ENCODE measurements at regions not wholly inside any gene's neighbourhood (a gene's known extent, or its start where the extent isn't known, plus 50 kb on each side); places are given as distances from the start of the nearest gene placed in this dataset.

DNA sequence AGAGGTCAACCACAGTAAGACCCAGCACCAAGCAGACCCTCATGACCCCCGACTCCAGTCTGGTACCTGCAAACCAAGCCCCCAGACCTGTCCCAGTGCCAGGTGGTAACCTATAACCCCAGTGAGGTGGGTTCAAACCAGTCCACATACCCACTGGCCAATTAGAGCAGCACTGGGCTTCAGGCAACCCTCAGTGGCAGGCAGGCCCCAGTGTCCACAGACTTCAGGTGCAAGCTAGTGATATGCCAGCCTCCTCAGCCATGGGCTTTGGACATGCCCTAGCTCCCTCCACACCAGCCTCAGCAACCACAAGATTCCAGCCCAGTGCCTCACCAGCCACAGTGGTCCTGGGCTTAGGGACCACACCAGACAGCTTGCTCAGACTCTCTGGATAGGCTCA is 276.6 kb downstream of the DTWD2 start:
- ChIA-PET CTCF (no interaction called here), POLR2A (no interaction called here)
- DNase-seq, result no peak
- no peak overlapping the region for H3K27ac Mint-ChIP-seq
- H3K4me1 Mint-ChIP-seq, result no peaks in the 10 kb centered on the region
- H3K27me3 Mint-ChIP-seq, result no peaks in the 10 kb centered on the region
- H3K4me3 Mint-ChIP-seq, result no peak overlapping the region
- H3K9me3 Mint-ChIP-seq, result peaks cover 3% of the 10 kb centered on the region
- H3K36me3 Mint-ChIP-seq (ENCODE audit: low read depth), result no peaks in the 10 kb centered on the region

DNA sequence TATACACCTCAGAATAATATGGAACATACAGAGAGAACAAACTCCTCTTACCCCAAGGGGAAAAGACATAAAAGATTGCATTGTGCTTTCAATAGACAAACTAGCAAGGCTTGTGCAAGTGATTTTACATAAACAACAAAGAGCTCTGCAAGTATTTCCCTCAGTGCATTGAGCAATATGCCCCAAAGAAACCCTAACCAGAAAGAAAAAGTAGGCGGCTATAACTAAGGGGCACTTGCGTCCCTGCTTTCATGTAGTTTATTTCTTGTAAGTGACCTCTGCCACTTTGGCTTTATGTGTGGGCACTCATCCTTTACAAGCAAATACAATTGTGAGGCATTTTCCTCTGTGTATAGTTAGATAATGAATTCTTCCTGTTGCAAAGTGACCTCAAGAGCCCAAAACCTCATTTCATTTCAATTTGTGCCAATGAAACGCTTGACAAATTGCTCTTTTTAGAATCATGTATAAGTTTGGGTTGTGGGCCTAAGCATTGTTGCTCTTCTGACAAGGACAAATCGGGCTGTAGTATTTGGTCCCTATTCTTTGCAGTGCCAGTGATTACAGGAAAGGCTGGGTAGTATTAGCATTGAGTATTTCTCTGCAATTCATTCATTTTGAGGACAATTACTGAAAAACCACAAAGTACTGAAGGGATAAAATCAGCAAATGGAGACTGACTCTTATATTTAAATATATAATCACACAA is 282.2 kb downstream of the DTWD2 start:
- Mint-ChIP-seq H3K27me3 (no peaks in the 10 kb centered on the region), H3K4me3 (no peak overlapping the region)

DNA sequence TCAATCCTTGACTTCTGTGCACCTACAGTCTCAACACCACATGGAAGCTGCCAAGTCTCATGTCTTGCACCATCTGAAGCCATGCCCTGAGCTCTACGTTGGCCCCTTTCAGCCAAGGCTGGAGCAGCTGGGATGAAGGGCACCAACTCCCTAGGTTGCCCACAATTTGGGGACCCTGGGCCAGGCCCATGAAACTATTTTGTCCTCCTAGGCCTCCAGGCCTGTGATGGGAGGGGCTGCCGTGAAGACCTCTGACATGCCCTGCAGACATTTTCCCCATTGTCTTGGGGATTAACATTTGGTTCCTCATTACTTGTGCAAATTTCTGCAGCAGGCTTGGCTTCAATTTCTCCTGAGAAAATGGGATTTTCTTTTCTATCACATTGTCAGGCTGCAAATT is 285.1 kb downstream of the DTWD2 start:
- no peaks in the 10 kb centered on the region for H3K36me3 Mint-ChIP-seq (ENCODE audit: low read depth)
- no peaks in the 10 kb centered on the region for H3K4me1 Mint-ChIP-seq
- no peak overlapping the region for H3K27ac Mint-ChIP-seq
- no peaks in the 10 kb centered on the region for H3K27me3 Mint-ChIP-seq
- ChIA-PET CTCF (no interaction called here), POLR2A (no interaction called here)
- H3K4me3 Mint-ChIP-seq, result no peak overlapping the region
- peaks cover 14% of the 10 kb centered on the region for H3K9me3 Mint-ChIP-seq
- DNase-seq, result no peak

More for the DNA sequence above, 282.2 kb downstream of the DTWD2 start:
- Mint-ChIP-seq H3K4me1 (no peaks in the 10 kb centered on the region), H3K36me3 (ENCODE audit: low read depth) (no peaks in the 10 kb centered on the region), H3K27ac (no peak overlapping the region), H3K9me3 (peaks cover 14% of the 10 kb centered on the region)
- no peak for DNase-seq
- CTCF ChIA-PET, result no interaction called here
- POLR2A ChIA-PET, result no interaction called here

DNA sequence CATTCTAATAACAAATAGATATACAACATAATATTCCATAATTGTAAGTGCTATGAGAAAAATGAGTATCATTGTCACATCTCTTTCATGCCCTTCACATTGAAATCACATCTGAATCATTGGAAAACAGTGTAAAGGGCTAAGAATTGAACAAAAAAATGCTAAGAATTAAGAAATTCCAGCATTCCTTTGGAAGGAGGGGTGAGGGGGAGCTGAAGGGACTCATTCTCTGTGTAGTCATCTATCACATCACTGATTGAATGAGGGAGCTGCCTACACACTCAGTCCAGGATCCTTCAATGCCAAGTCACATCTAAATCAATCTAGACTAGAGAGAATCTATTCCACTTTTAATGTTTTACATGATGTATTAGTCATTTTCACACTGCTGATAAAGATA is 286.6 kb downstream of the DTWD2 start:
- DNase-seq, result no peak
- H3K9me3 Mint-ChIP-seq, result peaks cover 14% of the 10 kb centered on the region
- no peaks in the 10 kb centered on the region for H3K27me3 Mint-ChIP-seq
- CTCF ChIA-PET, result no interaction called here
- H3K27ac Mint-ChIP-seq, result no peak overlapping the region
- no peak overlapping the region for H3K4me3 Mint-ChIP-seq
- no peaks in the 10 kb centered on the region for H3K36me3 Mint-ChIP-seq (ENCODE audit: low read depth)
- POLR2A ChIA-PET, result no interaction called here
- H3K4me1 Mint-ChIP-seq, result no peaks in the 10 kb centered on the region

DNA sequence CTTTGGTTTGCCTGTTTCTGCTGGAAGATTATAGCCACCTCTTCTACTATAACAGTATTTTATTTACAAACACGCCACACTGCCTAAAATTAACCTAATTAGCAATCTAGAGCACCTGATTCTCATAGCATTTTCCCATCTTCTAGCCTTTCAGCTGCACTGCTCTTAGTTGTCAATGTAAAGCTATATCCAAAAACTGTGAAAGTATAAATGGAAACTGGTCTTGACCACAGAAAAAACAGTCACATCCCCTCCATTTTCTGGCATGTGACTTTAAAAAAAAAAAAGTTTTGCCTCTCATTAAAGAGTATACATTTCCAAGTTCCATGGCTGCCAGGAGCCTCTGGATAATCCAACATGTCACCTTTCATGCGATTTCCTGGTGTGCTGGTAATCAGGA is 287.8 kb downstream of the DTWD2 start:
- Mint-ChIP-seq H3K4me1 (no peaks in the 10 kb centered on the region), H3K27ac (no peak overlapping the region), H3K4me3 (no peak overlapping the region), H3K36me3 (ENCODE audit: low read depth) (no peaks in the 10 kb centered on the region), H3K27me3 (no peaks in the 10 kb centered on the region), H3K9me3 (peaks cover 14% of the 10 kb centered on the region)
- ChIA-PET POLR2A (no interaction called here), CTCF (no interaction called here)
- DNase-seq, result no peak

DNA sequence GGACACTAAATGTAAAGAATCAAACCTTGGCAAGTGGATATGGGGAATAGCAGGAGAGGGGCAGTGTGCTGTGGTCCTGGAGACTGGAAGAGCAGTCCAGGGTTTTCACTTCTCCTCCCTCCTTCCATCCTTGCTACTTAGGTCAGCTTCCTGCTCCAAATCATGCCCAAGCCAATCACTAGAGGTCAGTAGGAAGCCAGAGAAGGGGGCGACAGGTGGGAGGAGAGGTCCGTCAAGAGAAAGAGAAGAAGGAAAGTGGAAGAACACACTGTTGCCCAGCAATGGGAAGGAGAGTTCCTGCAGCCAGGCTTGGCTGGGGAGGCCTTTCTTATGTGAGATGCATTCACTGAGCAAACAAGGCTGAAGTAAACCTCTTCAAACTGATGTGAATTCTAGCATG is 289.6 kb downstream of the DTWD2 start:
- no peak overlapping the region for H3K27ac Mint-ChIP-seq
- no peak for DNase-seq
- peaks cover 7% of the 10 kb centered on the region for H3K9me3 Mint-ChIP-seq
- H3K36me3 Mint-ChIP-seq (ENCODE audit: low read depth), result no peaks in the 10 kb centered on the region
- CTCF ChIA-PET, result no interaction called here
- H3K27me3 Mint-ChIP-seq, result no peaks in the 10 kb centered on the region
- POLR2A ChIA-PET, result no interaction called here
- H3K4me3 Mint-ChIP-seq, result no peak overlapping the region
- H3K4me1 Mint-ChIP-seq, result no peaks in the 10 kb centered on the region

DNA sequence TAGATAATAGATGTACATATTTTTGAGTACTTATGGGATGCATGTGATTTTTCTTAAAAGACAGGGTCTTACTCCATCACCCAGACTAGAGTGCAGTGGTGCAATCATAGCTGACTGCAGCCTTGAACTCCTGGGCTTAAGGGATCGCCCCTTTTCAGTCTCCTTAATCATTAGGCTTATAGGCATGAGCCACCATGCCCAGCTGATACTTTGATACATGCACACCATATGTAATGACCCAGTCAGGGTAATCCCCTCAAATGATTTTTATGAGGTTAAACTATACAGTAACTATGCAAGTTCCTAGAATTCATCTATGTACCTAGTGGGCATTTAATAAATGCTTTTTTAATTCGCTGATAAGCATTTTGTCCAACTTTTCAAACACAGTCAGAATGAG is 292.3 kb downstream of the DTWD2 start:
- no peak for DNase-seq
- H3K36me3 Mint-ChIP-seq (ENCODE audit: low read depth), result no peaks in the 10 kb centered on the region
- POLR2A ChIA-PET, result no interaction called here
- no peaks in the 10 kb centered on the region for H3K27me3 Mint-ChIP-seq
- H3K27ac Mint-ChIP-seq, result no peak overlapping the region
- CTCF ChIA-PET, result no interaction called here
- no peak overlapping the region for H3K4me3 Mint-ChIP-seq
- no peaks in the 10 kb centered on the region for H3K4me1 Mint-ChIP-seq
- no peaks in the 10 kb centered on the region for H3K9me3 Mint-ChIP-seq

DNA sequence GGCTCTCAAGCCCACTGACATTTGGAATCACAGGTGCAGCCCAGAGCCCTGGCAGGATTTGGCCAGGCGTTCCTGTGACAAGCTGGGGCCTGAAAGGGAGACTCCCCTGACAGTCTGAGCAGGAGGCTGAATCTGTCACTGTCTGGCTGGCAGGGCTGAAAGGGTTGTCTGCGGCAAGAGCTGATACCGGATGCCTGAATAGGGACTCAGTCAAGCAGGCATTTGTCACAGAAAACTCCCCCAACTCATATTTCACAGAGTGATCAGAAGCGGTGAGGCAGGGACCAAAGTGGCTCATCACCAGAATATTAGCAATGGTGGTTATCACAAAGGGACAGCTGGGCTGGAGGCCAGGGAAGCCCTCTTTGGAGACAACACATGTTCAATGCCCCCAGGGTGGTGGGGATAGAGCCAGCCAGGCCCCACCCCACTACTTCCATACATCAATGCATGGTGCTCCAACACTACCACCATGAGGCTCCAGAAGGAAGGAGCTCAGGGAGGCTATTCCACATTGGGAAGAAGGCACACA is 295.5 kb downstream of the DTWD2 start:
- Mint-ChIP-seq H3K36me3 (ENCODE audit: low read depth) (no peaks in the 10 kb centered on the region), H3K27ac (no peak overlapping the region), H3K9me3 (no peaks in the 10 kb centered on the region), H3K4me3 (no peak overlapping the region), H3K27me3 (no peaks in the 10 kb centered on the region), H3K4me1 (no peaks in the 10 kb centered on the region)
- no peak for DNase-seq
- ChIA-PET CTCF (no interaction called here), POLR2A (no interaction called here)

DNA sequence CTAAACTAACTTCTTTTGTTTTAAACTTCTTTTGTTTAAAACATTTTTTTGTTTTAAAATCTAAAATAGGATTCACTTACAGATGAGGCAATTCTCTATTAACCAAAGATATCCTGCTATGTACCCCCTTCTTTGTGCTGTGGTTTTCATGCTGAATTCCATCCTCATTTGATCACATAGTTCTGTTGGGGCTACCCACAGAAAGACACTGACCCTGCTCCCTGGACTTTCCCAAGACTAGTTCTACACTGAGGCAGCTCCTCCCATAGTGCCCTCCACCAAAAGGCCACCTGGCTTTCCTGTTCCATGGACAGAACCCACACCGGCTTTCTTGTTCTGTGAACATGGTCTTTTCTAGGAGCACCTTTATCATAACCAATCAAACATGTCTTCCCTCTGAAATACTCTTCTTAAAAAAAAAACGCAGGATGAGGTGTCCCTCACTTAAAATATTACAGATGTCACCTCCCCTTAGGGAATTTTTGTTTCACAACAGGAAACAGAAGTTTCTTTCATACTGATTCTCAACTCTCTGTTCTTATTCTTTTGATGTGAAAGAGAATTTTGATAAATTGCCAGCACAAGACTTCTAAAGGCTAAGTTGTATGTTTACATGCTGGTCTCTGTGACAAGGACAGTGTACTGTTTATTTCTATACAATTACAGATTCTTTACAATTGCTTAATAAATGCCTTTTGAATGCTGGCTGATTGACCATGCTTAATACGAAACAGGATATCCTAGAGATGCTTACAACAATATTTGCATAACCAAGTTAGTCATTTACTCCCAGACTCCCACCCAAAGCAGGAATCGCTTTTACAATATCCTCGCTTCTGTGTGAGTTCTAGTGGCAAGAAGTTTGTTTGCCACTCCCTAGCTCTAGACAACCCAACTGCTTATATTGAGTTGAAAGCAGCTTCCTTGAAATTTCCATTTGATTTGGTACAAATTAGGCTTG is 300.4 kb downstream of the DTWD2 start:
- no peak for DNase-seq
- H3K4me3 Mint-ChIP-seq, result no peak overlapping the region
- no peaks in the 10 kb centered on the region for H3K27me3 Mint-ChIP-seq
- ChIA-PET POLR2A (no interaction called here), CTCF (no interaction called here)
- no peak overlapping the region for H3K27ac Mint-ChIP-seq
- no peaks in the 10 kb centered on the region for H3K36me3 Mint-ChIP-seq (ENCODE audit: low read depth)
- no peaks in the 10 kb centered on the region for H3K9me3 Mint-ChIP-seq
- no peaks in the 10 kb centered on the region for H3K4me1 Mint-ChIP-seq

DNA sequence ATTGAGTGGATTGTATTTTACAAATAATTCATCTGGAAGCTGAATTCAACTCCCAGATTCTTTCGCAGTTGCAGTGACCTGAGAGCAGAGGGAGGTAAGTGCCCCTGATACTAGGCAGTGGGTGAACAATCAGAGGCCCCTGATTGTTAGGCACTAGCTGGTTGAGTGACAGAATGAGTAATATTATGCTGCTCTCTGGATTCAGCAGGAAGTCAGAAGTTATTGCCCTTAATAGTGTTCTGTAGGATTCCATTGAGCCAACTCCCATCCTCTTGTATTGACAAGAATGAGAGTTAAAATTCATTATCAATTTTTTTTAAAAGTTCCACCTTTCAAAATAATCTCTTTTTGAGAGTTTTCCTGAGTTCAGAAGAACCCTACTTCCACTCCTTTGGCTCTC is 301.2 kb downstream of the DTWD2 start:
- ChIA-PET POLR2A (no interaction called here), CTCF (no interaction called here)
- Mint-ChIP-seq H3K4me3 (no peak overlapping the region), H3K27me3 (no peaks in the 10 kb centered on the region), H3K4me1 (no peaks in the 10 kb centered on the region), H3K9me3 (no peaks in the 10 kb centered on the region), H3K36me3 (ENCODE audit: low read depth) (no peaks in the 10 kb centered on the region), H3K27ac (no peak overlapping the region)
- DNase-seq, result no peak

DNA sequence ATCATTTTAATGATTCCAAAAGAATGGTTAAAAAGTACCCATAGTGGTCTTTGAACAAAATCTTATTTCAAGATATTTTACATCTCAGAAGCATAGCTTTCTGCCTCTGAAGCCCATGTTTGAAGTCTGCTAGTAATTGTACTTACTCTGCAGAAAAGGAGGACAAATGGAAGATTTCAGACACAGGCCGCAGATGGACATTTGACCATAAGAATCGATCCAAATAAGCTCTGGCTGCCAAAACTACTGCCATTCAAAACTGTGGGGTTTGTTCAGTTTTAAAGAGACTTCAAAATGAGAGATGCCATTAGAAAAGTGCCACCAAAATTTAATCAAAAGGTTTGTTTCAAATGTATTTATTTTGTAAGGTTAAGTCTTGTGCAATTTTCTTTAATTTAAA is 306.7 kb downstream of the DTWD2 start:
- no peaks in the 10 kb centered on the region for H3K4me1 Mint-ChIP-seq
- POLR2A ChIA-PET, result no interaction called here

DNA sequence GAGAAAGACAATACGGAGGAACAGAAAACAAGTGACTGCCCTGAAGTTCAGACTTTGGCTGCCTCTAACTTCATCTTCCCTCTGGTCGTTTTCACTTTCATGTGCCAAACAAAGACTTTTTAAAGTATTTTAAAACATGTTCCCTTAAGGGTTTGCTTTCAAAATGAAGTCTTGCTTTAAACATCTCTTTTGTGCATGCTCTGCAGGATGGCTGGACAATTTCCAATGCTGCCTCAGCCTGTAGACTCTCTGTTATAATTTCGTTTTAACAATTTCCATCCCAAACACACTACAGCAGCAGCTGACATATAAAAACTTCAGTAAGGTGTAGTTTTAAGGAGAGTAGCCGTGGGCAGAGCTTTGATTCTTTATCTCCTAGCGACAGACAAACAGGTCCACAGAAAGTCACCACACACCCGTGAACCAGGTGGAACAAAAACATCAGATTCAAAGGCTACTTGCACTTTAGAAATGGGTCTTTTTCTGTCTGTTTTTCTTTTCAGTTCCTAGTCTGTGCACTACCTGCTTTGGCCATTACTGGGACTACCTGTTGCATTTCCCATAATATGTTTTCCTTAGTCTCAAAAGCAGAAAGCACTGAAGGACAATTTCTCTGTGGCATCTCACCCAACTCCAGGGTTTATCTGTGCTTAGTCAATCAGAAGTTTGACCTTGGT is 308.9 kb downstream of the DTWD2 start:
- H3K27me3 Mint-ChIP-seq, result no peaks in the 10 kb centered on the region
- no peak overlapping the region for H3K27ac Mint-ChIP-seq
- no peak for DNase-seq
- no peaks in the 10 kb centered on the region for H3K9me3 Mint-ChIP-seq
- H3K4me3 Mint-ChIP-seq, result no peak overlapping the region
- CTCF ChIA-PET, result no interaction called here
- no peaks in the 10 kb centered on the region for H3K4me1 Mint-ChIP-seq
- POLR2A ChIA-PET, result no interaction called here
- no peaks in the 10 kb centered on the region for H3K36me3 Mint-ChIP-seq (ENCODE audit: low read depth)

More for the DNA sequence above, 306.7 kb downstream of the DTWD2 start:
- H3K9me3 Mint-ChIP-seq, result no peaks in the 10 kb centered on the region
- no peaks in the 10 kb centered on the region for H3K36me3 Mint-ChIP-seq (ENCODE audit: low read depth)
- H3K27ac Mint-ChIP-seq, result no peak overlapping the region
- H3K27me3 Mint-ChIP-seq, result no peaks in the 10 kb centered on the region
- CTCF ChIA-PET, result no interaction called here
- no peak for DNase-seq
- H3K4me3 Mint-ChIP-seq, result no peak overlapping the region

DNA sequence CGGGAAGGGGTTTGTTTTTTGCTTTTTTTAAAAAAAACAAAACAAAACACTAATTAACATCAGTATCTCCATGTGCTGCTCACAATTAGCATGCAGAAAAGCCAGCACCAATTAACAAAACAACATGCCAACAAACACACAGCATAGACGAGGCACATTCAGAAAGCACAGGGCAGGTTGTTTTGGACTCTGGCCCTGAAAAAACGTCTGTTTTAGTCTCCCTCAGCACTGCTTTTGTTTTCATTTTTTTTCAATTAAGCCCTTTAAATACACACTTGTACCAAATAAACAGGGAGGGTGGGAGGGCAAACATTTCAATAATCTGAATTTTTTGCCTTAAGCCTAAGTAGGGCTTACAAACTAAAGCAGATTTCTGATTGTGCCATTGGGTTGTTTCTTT is 309.6 kb downstream of the DTWD2 start:
- no peak for DNase-seq
- Mint-ChIP-seq H3K27ac (no peak overlapping the region), H3K9me3 (no peaks in the 10 kb centered on the region), H3K27me3 (no peaks in the 10 kb centered on the region), H3K4me1 (no peaks in the 10 kb centered on the region), H3K4me3 (no peak overlapping the region), H3K36me3 (ENCODE audit: low read depth) (no peaks in the 10 kb centered on the region)
- POLR2A ChIA-PET, result no interaction called here
- CTCF ChIA-PET, result no interaction called here
